Colonic mucosa (tissue), 4 donors: ENCODE measurements at regions not wholly inside any gene's neighbourhood (a gene's known extent, or its start where the extent isn't known, plus 50 kb on each side); places are given as distances from the start of the nearest gene placed in this dataset.

Experiments
- DNase-seq: peaks from one replicate; pipeline ENCODE4 v3.0.0-alpha.2; 2020
- H3K27ac ChIP-seq: fragments of 200-600 bp; one replicate; pipeline ENCODE4 v1.8.0; 2021
- H3K27me3 ChIP-seq: fragments of 200-600 bp; one replicate; pipeline ENCODE4 v1.8.0; 2021
- H3K36me3 ChIP-seq: fragments of 200-600 bp; one replicate; pipeline ENCODE4 v1.8.0; 2021
- H3K4me1 ChIP-seq: fragments of 200-600 bp; one replicate; pipeline ENCODE4 v1.8.0; 2021; ENCODE audit warnings: mild to moderate bottlenecking
- H3K4me3 ChIP-seq: fragments of 200-600 bp; one replicate; pipeline ENCODE4 v1.8.0; 2021
- H3K9ac ChIP-seq, 2 donors: one replicate each; pipeline ENCODE4 v1.7.0; 2013; ENCODE audit warnings: control low read depth in 2 of 2, low read depth in 2 of 2, low read length in 2 of 2
- H3K9me3 ChIP-seq: fragments of 200-600 bp; one replicate; pipeline ENCODE4 v1.8.0; 2021
- intact Hi-C: fragments of 100-400 bp; cut with DNase I; formaldehyde crosslinking; loops from one replicate; pipeline ENCODE4 v1.14.1; 2022
- TF ChIP-seq, protein P1 (sequence below): fragments of 200-600 bp; IDR thresholded peaks from one replicate; pipeline ENCODE4 v1.8.0; 2022; ENCODE audit warnings: antibody characterized with exemption, mild to moderate bottlenecking
- donor health status: healthy.
- donor health status: DM: no; HTN: no; CAD: no.
- donor health status: DM: no; HTN: no; CAD: no.

DNA sequence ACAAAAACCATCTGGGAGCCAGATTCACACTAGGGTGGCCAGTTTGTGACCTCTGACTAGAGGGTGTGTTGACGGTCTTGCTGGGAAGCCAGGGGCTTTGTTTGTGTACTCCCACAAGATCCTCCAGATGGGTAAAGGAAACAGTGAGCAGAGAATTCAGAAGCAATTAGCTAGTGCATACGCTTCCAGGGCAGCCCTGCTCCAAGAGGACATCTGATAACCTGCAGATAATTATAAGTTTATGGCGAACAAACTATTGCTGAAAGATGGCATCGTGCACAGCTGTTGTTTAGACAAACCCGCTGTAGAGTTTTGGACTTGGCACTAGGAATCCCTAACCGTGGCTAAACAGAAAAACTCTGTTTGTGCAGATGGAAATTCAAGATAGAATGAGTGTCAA lies 326.4 kb downstream of the TGFB2 start:
- no peaks in the 10 kb centered on the region for H3K9me3 ChIP-seq
- H3K27ac ChIP-seq = no peak overlapping the region
- no peak overlapping the region for H3K9ac ChIP-seq
- H3K4me1 ChIP-seq = no peaks in the 10 kb centered on the region
- H3K36me3 ChIP-seq = no peaks in the 10 kb centered on the region
- H3K4me3 ChIP-seq = no peak overlapping the region
- H3K27me3 ChIP-seq = no peaks in the 10 kb centered on the region
- DNase-seq = no peak
- TF ChIP-seq, protein P1, sequence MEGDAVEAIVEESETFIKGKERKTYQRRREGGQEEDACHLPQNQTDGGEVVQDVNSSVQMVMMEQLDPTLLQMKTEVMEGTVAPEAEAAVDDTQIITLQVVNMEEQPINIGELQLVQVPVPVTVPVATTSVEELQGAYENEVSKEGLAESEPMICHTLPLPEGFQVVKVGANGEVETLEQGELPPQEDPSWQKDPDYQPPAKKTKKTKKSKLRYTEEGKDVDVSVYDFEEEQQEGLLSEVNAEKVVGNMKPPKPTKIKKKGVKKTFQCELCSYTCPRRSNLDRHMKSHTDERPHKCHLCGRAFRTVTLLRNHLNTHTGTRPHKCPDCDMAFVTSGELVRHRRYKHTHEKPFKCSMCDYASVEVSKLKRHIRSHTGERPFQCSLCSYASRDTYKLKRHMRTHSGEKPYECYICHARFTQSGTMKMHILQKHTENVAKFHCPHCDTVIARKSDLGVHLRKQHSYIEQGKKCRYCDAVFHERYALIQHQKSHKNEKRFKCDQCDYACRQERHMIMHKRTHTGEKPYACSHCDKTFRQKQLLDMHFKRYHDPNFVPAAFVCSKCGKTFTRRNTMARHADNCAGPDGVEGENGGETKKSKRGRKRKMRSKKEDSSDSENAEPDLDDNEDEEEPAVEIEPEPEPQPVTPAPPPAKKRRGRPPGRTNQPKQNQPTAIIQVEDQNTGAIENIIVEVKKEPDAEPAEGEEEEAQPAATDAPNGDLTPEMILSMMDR = no peak
- intact Hi-C loops = no loop called here

DNA sequence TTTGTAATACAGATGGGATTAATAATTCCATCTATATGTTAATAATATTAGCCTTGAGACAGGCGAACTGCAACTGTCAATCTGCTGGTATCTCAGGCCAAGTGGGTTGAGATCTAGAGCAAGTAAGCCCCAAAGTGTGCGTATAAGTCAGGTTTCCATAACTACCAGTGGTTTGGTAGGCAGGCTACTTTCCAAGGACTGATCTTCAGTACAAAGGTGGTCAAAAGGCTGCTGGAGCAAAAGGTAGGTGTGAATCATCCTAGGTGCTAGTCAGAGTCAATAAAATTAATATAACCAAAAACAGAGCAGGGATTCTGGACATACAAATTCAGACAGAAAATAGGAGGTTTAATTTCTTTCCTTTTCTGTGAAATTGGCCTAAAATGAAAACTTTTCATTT lies 328.0 kb downstream of the TGFB2 start:
- Histone ChIP-seq H3K27ac (no peak overlapping the region), H3K4me1 (no peaks in the 10 kb centered on the region), H3K9me3 (no peaks in the 10 kb centered on the region), H3K4me3 (no peak overlapping the region), H3K36me3 (no peaks in the 10 kb centered on the region), H3K27me3 (no peaks in the 10 kb centered on the region), H3K9ac (no peak overlapping the region)
- no peak for DNase-seq
- intact Hi-C loops = no loop called here
- TF ChIP-seq, protein P1 = no peak

DNA sequence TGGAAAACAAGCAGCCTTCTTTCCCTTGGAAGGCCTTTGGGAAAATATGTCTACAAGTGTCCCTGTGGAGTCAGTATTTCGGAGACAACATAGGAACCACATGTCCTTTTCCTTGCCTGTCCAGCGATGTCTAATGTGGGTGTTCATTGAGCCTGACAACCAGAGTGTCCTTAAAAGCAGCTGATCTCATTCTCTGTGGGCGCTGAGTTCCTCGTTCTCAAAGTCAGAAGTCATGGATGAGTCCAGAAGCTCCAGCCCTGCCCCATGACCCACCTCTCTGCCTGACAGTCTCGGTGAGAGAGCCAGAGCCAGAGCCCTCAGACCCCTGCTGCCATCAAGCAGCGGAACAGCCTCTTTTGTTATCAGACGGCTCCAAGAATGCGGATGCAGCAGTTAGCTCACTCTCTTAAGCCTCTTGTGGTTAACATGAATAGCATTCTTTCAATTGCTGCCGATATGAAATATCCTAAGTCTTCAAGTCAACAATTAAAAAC lies 329.2 kb downstream of the TGFB2 start:
- Histone ChIP-seq H3K9ac (no peak overlapping the region), H3K27me3 (no peaks in the 10 kb centered on the region), H3K9me3 (no peaks in the 10 kb centered on the region), H3K36me3 (no peaks in the 10 kb centered on the region), H3K27ac (no peak overlapping the region), H3K4me3 (no peak overlapping the region), H3K4me1 (no peaks in the 10 kb centered on the region)
- intact Hi-C loops = no loop called here
- DNase-seq = no peak
- TF ChIP-seq, protein P1 = no peak

DNA sequence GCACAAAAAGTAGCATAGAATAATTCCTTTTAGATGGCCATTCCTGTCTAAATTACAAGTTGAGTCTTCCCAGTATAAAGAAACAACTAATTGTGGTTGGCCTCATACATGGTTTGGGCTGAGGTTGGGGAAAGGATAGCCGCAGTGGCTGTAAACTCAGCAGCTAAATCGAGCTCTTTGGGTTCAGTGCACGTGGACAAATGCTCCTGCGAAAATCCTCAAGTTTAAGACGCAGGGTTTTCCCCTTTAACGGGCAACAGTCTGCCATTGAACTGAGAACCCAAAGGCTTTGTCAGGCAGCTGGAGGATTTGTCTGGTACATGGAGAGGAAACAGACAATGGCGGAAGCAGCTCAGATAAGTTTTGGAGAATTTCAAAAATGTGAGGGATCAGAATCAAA lies 331.9 kb downstream of the TGFB2 start:
- Histone ChIP-seq H3K9me3 (no peaks in the 10 kb centered on the region), H3K4me3 (no peak overlapping the region), H3K9ac (no peak overlapping the region), H3K4me1 (no peaks in the 10 kb centered on the region), H3K36me3 (no peaks in the 10 kb centered on the region), H3K27me3 (no peaks in the 10 kb centered on the region), H3K27ac (no peak overlapping the region)
- DNase-seq = no peak
- TF ChIP-seq, protein P1 = no peak
- intact Hi-C loops = no loop called here

DNA sequence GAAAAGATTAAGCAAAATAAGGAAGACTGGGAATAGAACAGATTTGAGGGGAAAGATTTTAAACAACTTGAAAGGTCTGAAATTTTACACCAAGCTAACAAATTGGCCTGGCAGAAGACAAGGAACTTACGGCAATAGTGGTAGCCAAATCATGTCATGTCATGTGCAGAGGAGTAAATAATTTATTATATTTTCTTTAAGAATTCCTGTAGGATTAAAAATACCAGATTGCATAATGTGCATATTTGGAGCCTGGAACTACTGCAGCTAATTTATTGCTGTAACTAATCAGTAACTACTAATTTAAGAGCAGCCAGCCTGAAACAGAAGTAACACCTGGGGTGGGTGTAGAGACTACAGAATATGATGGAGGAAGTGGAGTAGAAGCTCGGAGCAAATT lies 334.3 kb downstream of the TGFB2 start:
- no peaks in the 10 kb centered on the region for H3K27me3 ChIP-seq
- intact Hi-C loops = no loop called here

More for the DNA sequence above, 334.3 kb downstream of the TGFB2 start:
- DNase-seq = no peak
- H3K27ac ChIP-seq = no peak overlapping the region
- TF ChIP-seq, protein P1 = no peak
- H3K9me3 ChIP-seq = no peaks in the 10 kb centered on the region
- H3K4me1 ChIP-seq = no peaks in the 10 kb centered on the region
- H3K9ac ChIP-seq = no peak overlapping the region
- H3K4me3 ChIP-seq = no peak overlapping the region
- H3K36me3 ChIP-seq = no peaks in the 10 kb centered on the region
